OCI-LY1 (cell line): ENCODE measurements at regions not wholly inside any gene's neighbourhood (a gene's known extent, or its start where the extent isn't known, plus 50 kb on each side); places are given as distances from the start of the nearest gene placed in this dataset.

ENCODE experiments used
- H2AFZ ChIP-seq: fragments of 200-600 bp; sonication (generic), shearing (Covaris generic); 2 replicates; pipeline ENCODE4 v1.6.0; 2014; ENCODE audit warnings: antibody characterized with exemption, mild to moderate bottlenecking, low read length
- H3F3A ChIP-seq: fragments of 200-600 bp; sonication (generic), shearing (Covaris generic); 2 replicates; pipeline ENCODE4 v1.6.0; 2014; ENCODE audit warnings: mild to moderate bottlenecking, antibody characterized with exemption, low read length, moderate library complexity; ENCODE audit not compliant: insufficient read depth
- H3K27ac ChIP-seq: fragments of 200-600 bp; sonication (generic); 2 replicates; pipeline ENCODE4 v1.5.1; 2014; ENCODE audit warnings: low read length, mixed run types, mild to moderate bottlenecking, low read depth; ENCODE audit not compliant: poor library complexity, severe bottlenecking
- H3K27me3 ChIP-seq: fragments of 200-600 bp; sonication (generic); 2 replicates; pipeline ENCODE4 v1.6.0; 2014; ENCODE audit warnings: antibody characterized with exemption, mild to moderate bottlenecking, low read length, moderate library complexity; ENCODE audit not compliant: insufficient read depth
- H3K36me3 ChIP-seq: fragments of 200-600 bp; sonication (generic); 2 replicates; pipeline ENCODE4 v1.6.1; 2014; ENCODE audit warnings: mild to moderate bottlenecking, antibody characterized with exemption, low read length, moderate library complexity, mixed read lengths; ENCODE audit not compliant: insufficient read depth
- H3K4me1 ChIP-seq: fragments of 200-600 bp; sonication (generic); 2 replicates; pipeline ENCODE4 v1.5.1; 2014; ENCODE audit warnings: mild to moderate bottlenecking, low read length, moderate library complexity; ENCODE audit not compliant: insufficient read depth, severe bottlenecking
- H3K4me2 ChIP-seq: fragments of 200-600 bp; sonication (generic), shearing (Covaris generic); 2 replicates; pipeline ENCODE4 v1.6.1; 2014; ENCODE audit warnings: low read length
- H3K4me3 ChIP-seq: fragments of 200-600 bp; sonication (generic); 2 replicates; pipeline ENCODE4 v1.5.1; 2014; ENCODE audit warnings: low read length, low read depth, mild to moderate bottlenecking, mixed read lengths; ENCODE audit not compliant: poor library complexity, severe bottlenecking
- H3K79me2 ChIP-seq: fragments of 200-600 bp; shearing (Covaris generic); 2 replicates; pipeline ENCODE4 v1.6.1; 2016; ENCODE audit warnings: mixed run types, low read length, mixed read lengths; ENCODE audit not compliant: insufficient read depth
- H3K9ac ChIP-seq: fragments of 200-600 bp; sonication (generic), shearing (Covaris generic); 2 replicates; pipeline ENCODE4 v1.6.1; 2014; ENCODE audit warnings: mild to moderate bottlenecking, low read length, mixed read lengths
- H3K9me2 ChIP-seq: fragments of 200-600 bp; sonication (generic), shearing (Covaris generic); 2 replicates; pipeline ENCODE4 v1.6.1; 2014; ENCODE audit warnings: low read depth, mild to moderate bottlenecking, low read length, mixed read lengths
- H3K9me3 ChIP-seq: fragments of 200-600 bp; shearing (Covaris generic); 2 replicates; pipeline ENCODE4 v1.6.1; 2014; ENCODE audit warnings: low read length, mixed read lengths
- H4K20me1 ChIP-seq: fragments of 200-600 bp; sonication (generic), shearing (Covaris generic); 2 replicates; pipeline ENCODE4 v1.6.0; 2016; ENCODE audit warnings: mild to moderate bottlenecking, low read length; ENCODE audit not compliant: insufficient read depth
- EZH2 ChIP-seq: fragments of 200-600 bp; sonication (generic), shearing (Covaris generic); IDR thresholded peaks from 2 replicates; pipeline ENCODE4 v1.8.0; 2017; ENCODE audit warnings: borderline replicate concordance, mixed run types, mild to moderate bottlenecking, antibody characterized with exemption, low read length, moderate library complexity, mixed read lengths
- TF ChIP-seq, protein P1 (sequence below): fragments of 200-600 bp; sonication (generic), shearing (Covaris generic); IDR thresholded peaks from 2 replicates; pipeline ENCODE4 v1.5.1; 2017; ENCODE audit warnings: mild to moderate bottlenecking, antibody characterized with exemption, low read length, moderate library complexity, mixed read lengths

DNA sequence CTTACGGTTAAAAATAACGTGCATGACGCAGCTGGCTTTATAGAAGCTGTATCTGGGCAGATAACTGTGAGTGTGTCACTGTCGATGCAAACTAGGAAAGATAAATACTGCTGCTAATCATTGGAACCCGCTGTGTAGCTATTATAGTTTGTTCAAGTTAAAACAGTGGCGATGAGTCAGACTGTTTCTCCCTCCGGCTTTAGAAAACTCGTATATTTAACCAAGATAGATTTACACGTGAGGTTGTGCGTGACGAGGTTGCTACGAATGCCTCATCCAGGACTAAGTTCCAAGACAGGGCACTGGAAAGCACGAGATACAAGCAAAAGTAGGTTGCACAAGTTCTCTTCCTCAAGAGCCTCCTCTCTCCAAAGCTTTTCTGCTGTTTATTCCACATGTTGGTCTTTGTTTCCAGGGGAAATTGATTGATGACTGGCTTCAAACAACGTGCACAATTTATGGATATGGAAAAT is 270.7 kb downstream of the FBXW7 start:
- no peak overlapping the region for H3K4me2 ChIP-seq
- H4K20me1 ChIP-seq: no peaks in the 10 kb centered on the region
- no peaks in the 10 kb centered on the region for H3K27me3 ChIP-seq
- H3K79me2 ChIP-seq: no peaks in the 10 kb centered on the region
- H3K9ac ChIP-seq: no peak overlapping the region
- H2AFZ ChIP-seq: no peak overlapping the region
- no peaks in the 10 kb centered on the region for H3F3A ChIP-seq
- no peak for TF ChIP-seq EZH2
- TF ChIP-seq, protein P1, sequence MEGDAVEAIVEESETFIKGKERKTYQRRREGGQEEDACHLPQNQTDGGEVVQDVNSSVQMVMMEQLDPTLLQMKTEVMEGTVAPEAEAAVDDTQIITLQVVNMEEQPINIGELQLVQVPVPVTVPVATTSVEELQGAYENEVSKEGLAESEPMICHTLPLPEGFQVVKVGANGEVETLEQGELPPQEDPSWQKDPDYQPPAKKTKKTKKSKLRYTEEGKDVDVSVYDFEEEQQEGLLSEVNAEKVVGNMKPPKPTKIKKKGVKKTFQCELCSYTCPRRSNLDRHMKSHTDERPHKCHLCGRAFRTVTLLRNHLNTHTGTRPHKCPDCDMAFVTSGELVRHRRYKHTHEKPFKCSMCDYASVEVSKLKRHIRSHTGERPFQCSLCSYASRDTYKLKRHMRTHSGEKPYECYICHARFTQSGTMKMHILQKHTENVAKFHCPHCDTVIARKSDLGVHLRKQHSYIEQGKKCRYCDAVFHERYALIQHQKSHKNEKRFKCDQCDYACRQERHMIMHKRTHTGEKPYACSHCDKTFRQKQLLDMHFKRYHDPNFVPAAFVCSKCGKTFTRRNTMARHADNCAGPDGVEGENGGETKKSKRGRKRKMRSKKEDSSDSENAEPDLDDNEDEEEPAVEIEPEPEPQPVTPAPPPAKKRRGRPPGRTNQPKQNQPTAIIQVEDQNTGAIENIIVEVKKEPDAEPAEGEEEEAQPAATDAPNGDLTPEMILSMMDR: no peak
- H3K9me2 ChIP-seq: no peaks in the 10 kb centered on the region
- no peaks in the 10 kb centered on the region for H3K4me1 ChIP-seq
- H3K9me3 ChIP-seq: peaks cover 4% of the 10 kb centered on the region; the same call in 1 of the 2 replicates
- no peak overlapping the region for H3K4me3 ChIP-seq
- H3K27ac ChIP-seq: no peak overlapping the region
- no peaks in the 10 kb centered on the region for H3K36me3 ChIP-seq

DNA sequence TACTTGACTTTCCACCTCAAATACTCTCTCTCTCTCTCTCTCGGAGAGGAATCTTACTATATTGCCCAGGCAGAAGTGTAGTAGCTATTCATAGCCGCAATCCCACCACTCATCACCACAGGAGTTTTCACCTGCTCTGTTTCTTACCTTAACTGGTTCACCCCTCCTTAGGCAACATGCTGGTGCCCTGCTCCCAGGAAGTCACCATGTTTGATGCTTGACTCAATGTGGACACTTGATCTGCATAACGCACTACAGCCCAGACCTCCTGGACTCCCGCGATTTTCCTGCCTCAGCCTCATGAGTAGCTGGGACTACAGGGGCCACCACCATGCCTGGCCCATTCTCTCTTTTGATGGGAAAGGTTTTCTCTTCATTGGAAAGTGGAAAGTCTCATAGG is 271.8 kb downstream of the FBXW7 start:
- Histone ChIP-seq H3K36me3 (no peaks in the 10 kb centered on the region), H3K79me2 (no peaks in the 10 kb centered on the region), H3K27me3 (no peaks in the 10 kb centered on the region), H3K9me3 (peaks cover 4% of the 10 kb centered on the region; the same call in 1 of the 2 replicates), H3K4me1 (no peaks in the 10 kb centered on the region), H3K9me2 (no peaks in the 10 kb centered on the region), H3K9ac (no peak overlapping the region), H3K4me2 (no peak overlapping the region), H4K20me1 (no peaks in the 10 kb centered on the region), H3K27ac (no peak overlapping the region), H3F3A (no peaks in the 10 kb centered on the region), H3K4me3 (no peak overlapping the region), H2AFZ (no peak overlapping the region)
- TF ChIP-seq, protein P1: no peak
- no peak for TF ChIP-seq EZH2

DNA sequence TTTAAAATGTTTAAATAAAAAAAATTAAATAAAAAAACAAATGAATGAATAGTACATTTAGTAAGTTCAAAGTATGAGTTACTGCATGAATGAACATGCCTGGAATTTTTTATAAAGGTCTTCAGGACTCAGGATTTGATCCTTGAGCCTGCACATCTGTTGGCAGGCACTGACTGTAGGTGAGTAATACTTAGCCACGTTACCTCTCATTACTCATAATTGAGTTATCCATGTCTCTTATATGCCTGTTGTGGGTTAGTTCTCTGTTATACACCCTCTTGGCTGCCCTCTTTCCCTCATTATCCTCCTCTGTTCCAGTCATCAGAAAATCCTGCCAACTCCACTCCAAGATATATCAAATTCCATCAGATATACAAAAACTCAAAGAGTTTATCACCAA is 276.0 kb downstream of the FBXW7 start:
- no peak overlapping the region for H3K9ac ChIP-seq
- H3K27ac ChIP-seq: no peak overlapping the region

More for the DNA sequence above, 276.0 kb downstream of the FBXW7 start:
- Histone ChIP-seq H3K4me2 (no peak overlapping the region), H4K20me1 (no peaks in the 10 kb centered on the region), H3K9me2 (no peaks in the 10 kb centered on the region), H3K27me3 (no peaks in the 10 kb centered on the region), H3K79me2 (no peaks in the 10 kb centered on the region), H3K4me3 (no peak overlapping the region), H3K4me1 (no peaks in the 10 kb centered on the region), H3K9me3 (peaks cover 4% of the 10 kb centered on the region; the same call in 1 of the 2 replicates), H3F3A (no peaks in the 10 kb centered on the region), H3K36me3 (no peaks in the 10 kb centered on the region), H2AFZ (no peak overlapping the region)
- no peak for TF ChIP-seq EZH2
- TF ChIP-seq, protein P1: no peak
